Neural crest cell (in vitro differentiated cells): ENCODE measurements at regions not wholly inside any gene's neighbourhood (a gene's known extent, or its start where the extent isn't known, plus 50 kb on each side); places are given as distances from the start of the nearest gene placed in this dataset.

ENCODE experiments used
- DNase-seq: peaks from one replicate; pipeline ENCODE4 v3.0.0; 2021; ENCODE audit warnings: low read depth, mixed read lengths, low spot score
- H3K27ac Mint-ChIP-seq: one replicate; pipeline ENCODE4 v1.8.0; 2021; ENCODE audit warnings: mild to moderate bottlenecking, mixed read lengths; ENCODE audit not compliant: unreplicated experiment
- H3K27me3 Mint-ChIP-seq: 2 replicates; pipeline ENCODE4 v1.8.0; 2021; ENCODE audit warnings: low read depth, mild to moderate bottlenecking, mixed read lengths
- H3K36me3 Mint-ChIP-seq: 2 replicates; pipeline ENCODE4 v1.8.0; 2021; ENCODE audit warnings: low read depth, mild to moderate bottlenecking, mixed read lengths
- H3K4me1 Mint-ChIP-seq: 2 replicates; pipeline ENCODE4 v1.8.0; 2021; ENCODE audit warnings: mixed read lengths
- H3K4me3 Mint-ChIP-seq: one replicate; pipeline ENCODE4 v1.8.0; 2021; ENCODE audit warnings: mild to moderate bottlenecking, mixed read lengths
- H3K9me3 Mint-ChIP-seq: 2 replicates; pipeline ENCODE4 v1.8.0; 2021; ENCODE audit warnings: mixed read lengths
- CTCF ChIP-seq: fragments of 200-600 bp; sonication (generic); conservative IDR thresholded peaks from 2 replicates; pipeline ENCODE4 v1.5.0; 2021; ENCODE audit warnings: antibody characterized with exemption, mild to moderate bottlenecking

GRCh38 chr13:33994826-33995502 is 177.0 kb downstream of the RFC3 start:
- Mint-ChIP-seq H3K27me3 (no peaks in the 10 kb centered on the region), H3K27ac (no peak overlapping the region), H3K9me3 (no peaks in the 10 kb centered on the region), H3K36me3 (no peaks in the 10 kb centered on the region), H3K4me1 (no peaks in the 10 kb centered on the region), H3K4me3 (no peak overlapping the region)
- DNase-seq: no peak
- no peak for TF ChIP-seq CTCF

- no peak for DNase-seq
- TF ChIP-seq CTCF: no peak
- no peak overlapping the region for H3K27ac Mint-ChIP-seq
- H3K9me3 Mint-ChIP-seq: no peaks in the 10 kb centered on the region
- no peaks in the 10 kb centered on the region for H3K36me3 Mint-ChIP-seq
- no peak overlapping the region for H3K4me3 Mint-ChIP-seq
- H3K4me1 Mint-ChIP-seq: no peaks in the 10 kb centered on the region
- no peaks in the 10 kb centered on the region for H3K27me3 Mint-ChIP-seq
Measured at GRCh38 chr13:33996636-33997035, 178.7 kb downstream of the RFC3 start.

GRCh38 chr13:33997574-33997973 is 179.6 kb downstream of the RFC3 start:
- TF ChIP-seq CTCF: no peak
- Mint-ChIP-seq H3K36me3 (no peaks in the 10 kb centered on the region), H3K4me3 (no peak overlapping the region), H3K27me3 (no peaks in the 10 kb centered on the region), H3K27ac (no peak overlapping the region), H3K9me3 (no peaks in the 10 kb centered on the region), H3K4me1 (no peaks in the 10 kb centered on the region)
- DNase-seq: no peak

GRCh38 chr13:33999811-34000605 is 182.1 kb downstream of the RFC3 start:
- Mint-ChIP-seq H3K9me3 (no peaks in the 10 kb centered on the region), H3K27me3 (no peaks in the 10 kb centered on the region), H3K27ac (no peak overlapping the region), H3K4me3 (no peak overlapping the region), H3K4me1 (no peaks in the 10 kb centered on the region), H3K36me3 (no peaks in the 10 kb centered on the region)
- no peak for DNase-seq
- no peak for TF ChIP-seq CTCF

- Mint-ChIP-seq H3K9me3 (no peaks in the 10 kb centered on the region), H3K27ac (no peak overlapping the region), H3K4me1 (no peaks in the 10 kb centered on the region), H3K4me3 (no peak overlapping the region), H3K27me3 (no peaks in the 10 kb centered on the region), H3K36me3 (no peaks in the 10 kb centered on the region)
- no peak for DNase-seq
- TF ChIP-seq CTCF: no peak
Measured at GRCh38 chr13:34000955-34001354, 183.0 kb downstream of the RFC3 start.
